MM.1S (cell line): ENCODE measurements at regions not wholly inside any gene's neighbourhood (a gene's known extent, or its start where the extent isn't known, plus 50 kb on each side); places are given as distances from the start of the nearest gene placed in this dataset.

Source experiments
- CTCF ChIP-seq: fragments of 300-600 bp; sonication (generic); IDR thresholded peaks from 2 replicates; pipeline ENCODE4 v1.5.1; 2016; ENCODE audit warnings: antibody characterized with exemption, low read length, mixed read lengths
- EZH2 ChIP-seq: fragments of 300-600 bp; sonication (generic); optimal IDR thresholded peaks from 2 replicates; pipeline ENCODE3; 2017; ENCODE audit warnings: low read depth, mild to moderate bottlenecking, antibody characterized with exemption, low read length, mixed read lengths
- EZH2phosphoT487 ChIP-seq: fragments of 300-600 bp; sonication (generic); IDR thresholded peaks from 2 replicates; pipeline ENCODE4 v1.6.1; 2018; ENCODE audit warnings: antibody characterized with exemption, low read length

- TF ChIP-seq CTCF, result no peak
- no peak for TF ChIP-seq EZH2phosphoT487
- no peak for TF ChIP-seq EZH2
Measured at GRCh38 chr2:196515608-196516007, 123.9 kb upstream of the CCDC150 start.
